Breast epithelium (tissue), 3 donors: ENCODE measurements at regions not wholly inside any gene's neighbourhood (a gene's known extent, or its start where the extent isn't known, plus 50 kb on each side); places are given as distances from the start of the nearest gene placed in this dataset.

Experiments used
- CTCF ChIP-seq, 3 donors: fragments of 450-650 bp; IDR thresholded peaks; one replicate each; pipeline ENCODE4 v1.5.1; 2016 to 2017; ENCODE audit warnings: antibody characterized with exemption in 3 of 3, mild to moderate bottlenecking in 3 of 3, moderate library complexity in 3 of 3
- POLR2AphosphoS5 ChIP-seq, 3 donors: sonication (generic); formaldehyde crosslinking; IDR thresholded peaks; one replicate each; pipeline ENCODE4 v1.6.1; 2017; ENCODE audit warnings: antibody characterized with exemption in 3 of 3

- no peak for TF ChIP-seq POLR2AphosphoS5 (IDR thresholded peaks at IDR 0.05)
- TF ChIP-seq CTCF (IDR thresholded peaks at IDR 0.05): no peak
Observed at GRCh38 chr5:33235824-33236223, 204.9 kb upstream of the TARS1 start.
